Spleen (tissue), 11 donors: ENCODE measurements at regions not wholly inside any gene's neighbourhood (a gene's known extent, or its start where the extent isn't known, plus 50 kb on each side); places are given as distances from the start of the nearest gene placed in this dataset.

Experiments
- DNase-seq: peaks from one replicate; pipeline ENCODE4 v3.0.0-alpha.2; 2020
- H3K27ac ChIP-seq, 8 donors: fragments of 200-600 bp; sonication (generic) in 7 of 8; 1 replicate in 4 of 8; 2 replicates in 4 of 8; pipeline versions ENCODE4 v1.5.0 to v1.8.0; 2016 to 2021; ENCODE audit warnings: inconsistent platforms in 4 of 8, mild to moderate bottlenecking in 4 of 8, moderate library complexity in 1 of 8
- H3K27me3 ChIP-seq, 7 donors: fragments of 200-600 bp; sonication (generic) in 6 of 7; replicated peaks in 1 of 7; 1 replicate in 4 of 7; 2 replicates in 3 of 7; pipeline versions ENCODE4 v1.5.0 to v1.8.0; 2016 to 2021; ENCODE audit warnings: inconsistent platforms in 3 of 7, mild to moderate bottlenecking in 1 of 7
- H3K36me3 ChIP-seq, 6 donors: fragments of 200-600 bp; sonication (generic) in 5 of 6; 1 replicate in 4 of 6; 2 replicates in 2 of 6; pipeline versions ENCODE4 v1.5.0 to v1.8.0; 2016 to 2021; ENCODE audit warnings: inconsistent platforms in 2 of 6
- H3K4me1 ChIP-seq, 6 donors: fragments of 200-600 bp; sonication (generic) in 5 of 6; 1 replicate in 3 of 6; 2 replicates in 3 of 6; pipeline versions ENCODE4 v1.5.0 to v1.8.0; 2016 to 2021; ENCODE audit warnings: inconsistent platforms in 3 of 6
- H3K4me3 ChIP-seq, 8 donors: fragments of 200-600 bp; sonication (generic) in 7 of 8; 1 replicate in 4 of 8; 2 replicates in 4 of 8; pipeline versions ENCODE4 v1.5.0 to v1.8.0; 2016 to 2021; ENCODE audit warnings: inconsistent platforms in 4 of 8, mild to moderate bottlenecking in 4 of 8, moderate library complexity in 2 of 8
- H3K9me3 ChIP-seq, 8 donors: fragments of 200-600 bp; sonication (generic) in 7 of 8; 1 replicate in 4 of 8; 2 replicates in 4 of 8; pipeline versions ENCODE4 v1.5.0 to v1.8.0; 2016 to 2021; ENCODE audit warnings: inconsistent platforms in 4 of 8
- CTCF ChIP-seq, 11 experiments: fragments of 200-600 bp in 7 of 11; fragments of 450-650 bp in 4 of 11; sonication (generic) in 4 of 11; IDR thresholded peaks in 8 of 11; conservative IDR thresholded peaks in 3 of 11; 1 replicate in 7 of 11; 2 replicates in 4 of 11; pipeline versions ENCODE4 v1.4.0 to v1.8.0; 2016 to 2021; ENCODE audit warnings: antibody characterized with exemption in 11 of 11, inconsistent platforms in 4 of 11, mild to moderate bottlenecking in 1 of 11
- POLR2A ChIP-seq, 3 donors: fragments of 450-650 bp; IDR thresholded peaks; one replicate each; pipeline ENCODE4 v1.5.1; 2017; ENCODE audit warnings: antibody characterized with exemption in 3 of 3, mild to moderate bottlenecking in 1 of 3
- POLR2AphosphoS5 ChIP-seq, 3 donors: sonication (generic); formaldehyde crosslinking; IDR thresholded peaks; one replicate each; pipeline ENCODE4 v1.5.1; 2017; ENCODE audit warnings: antibody characterized with exemption in 3 of 3
- WGBS, 5 donors: extraction: QIAGEN DNeasy Blood & Tissue Kit in 3 of 5; methylation state at CpG; one replicate each; pipeline versions ENCODE4 v1.1.5 to v1.1.7; 2013 to 2018; 5-methylcytosine and 5-hydroxymethylcytosine counted together
- intact Hi-C: fragments of 100-400 bp; cut with DNase I; formaldehyde crosslinking; loops from one replicate; pipeline ENCODE4 v1.15.0; 2023; ENCODE audit warnings: low total_unique reads
- donor health status: healthy with polysubstance abuse.
- donor health status: DM: no; HTN: no; CAD: no; lungs with moderate emphysema.
- donor health status: DM: no; HTN: no; CAD: no.
- donor health status: Bipolar disorder and iron deficiency.
- donor health status: healthy.
- donor health status: DM: no; HTN: no; CAD: no.
- donor health status: DM: yes; HTN: yes; CAD: no.

DNA sequence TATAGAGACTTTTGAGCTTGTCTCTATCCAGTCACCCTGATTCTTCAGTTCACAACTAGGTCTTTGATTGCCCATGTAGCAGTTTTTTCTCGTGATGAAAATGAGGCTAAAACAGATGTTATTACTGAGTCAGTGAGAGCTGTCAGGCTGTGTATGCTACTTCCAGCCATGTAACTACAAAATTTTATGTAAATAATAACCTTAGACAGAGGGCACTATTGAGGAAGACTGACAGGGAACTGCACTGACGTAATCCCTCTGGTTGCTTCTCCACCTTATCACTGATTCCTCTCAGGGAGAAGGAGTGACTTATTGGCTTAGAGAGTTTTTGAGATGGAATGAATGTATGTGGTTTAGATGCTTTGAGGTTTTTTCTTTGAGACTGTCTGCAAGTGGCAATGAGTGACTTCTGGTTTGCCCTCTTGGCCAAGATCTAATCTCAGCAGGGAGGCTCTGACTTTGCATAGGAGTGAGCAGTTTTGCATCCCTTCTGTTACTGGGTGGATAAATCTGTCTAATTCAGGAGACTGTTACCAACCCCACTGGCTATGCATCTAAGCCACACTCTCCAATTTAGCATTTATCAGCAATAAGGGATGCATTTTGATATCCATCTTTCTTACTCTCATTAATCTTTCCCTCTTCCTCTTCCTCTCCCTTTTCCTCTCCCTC is 555.2 kb upstream of the FANCL start:
- intact Hi-C loops: no loop called here
- H3K36me3 ChIP-seq: no peaks in the 10 kb centered on the region
- H3K27me3 ChIP-seq: peaks cover 0 to 4% (median 0%) of the 10 kb centered on the region in 7 donors
- no peak for DNase-seq
- H3K4me1 ChIP-seq: no peaks in the 10 kb centered on the region
- no peak overlapping the region for H3K27ac ChIP-seq
- H3K4me3 ChIP-seq: no peak overlapping the region
- no peaks in the 10 kb centered on the region for H3K9me3 ChIP-seq
- 53 to 76% (median 65%) methylated on average over 2 of the region's 2 CpGs for WGBS, 5 donors
- no peak for TF ChIP-seq POLR2A (IDR thresholded peaks at IDR 0.05)
- no peak for TF ChIP-seq POLR2AphosphoS5 (IDR thresholded peaks at IDR 0.05)
- TF ChIP-seq CTCF (IDR thresholded peaks at IDR 0.05 in 8 of 11, conservative IDR thresholded peaks at IDR 0.05 in 3 of 11): no peak

DNA sequence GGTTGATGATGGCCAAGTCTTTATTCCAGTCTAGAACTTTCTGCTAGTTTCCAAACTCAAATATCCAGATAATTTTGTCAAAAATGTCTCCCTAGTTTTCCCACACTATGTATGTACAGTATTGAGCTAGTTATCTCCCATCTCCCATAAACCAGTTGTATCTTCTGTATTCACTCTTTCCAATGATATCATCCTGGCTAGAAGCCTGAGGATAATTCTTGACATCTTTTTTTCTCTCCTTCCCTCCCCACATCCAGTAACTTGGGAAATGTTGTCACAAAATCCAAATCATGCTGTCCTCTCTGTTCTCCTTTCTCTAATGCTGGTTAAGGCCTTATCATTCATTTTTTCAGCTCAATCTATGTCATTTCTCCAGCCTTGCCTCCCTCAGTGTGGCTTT is 553.8 kb upstream of the FANCL start:
- Histone ChIP-seq H3K4me3 (no peak overlapping the region), H3K9me3 (no peaks in the 10 kb centered on the region), H3K36me3 (no peaks in the 10 kb centered on the region), H3K27ac (no peak overlapping the region), H3K4me1 (no peaks in the 10 kb centered on the region), H3K27me3 (peaks cover 0 to 4% (median 0%) of the 10 kb centered on the region in 7 donors)
- intact Hi-C loops: no loop called here
- no peak for DNase-seq
- TF ChIP-seq POLR2A (IDR thresholded peaks at IDR 0.05): no peak
- TF ChIP-seq CTCF (IDR thresholded peaks at IDR 0.05 in 8 of 11, conservative IDR thresholded peaks at IDR 0.05 in 3 of 11): no peak
- TF ChIP-seq POLR2AphosphoS5 (IDR thresholded peaks at IDR 0.05): no peak

DNA sequence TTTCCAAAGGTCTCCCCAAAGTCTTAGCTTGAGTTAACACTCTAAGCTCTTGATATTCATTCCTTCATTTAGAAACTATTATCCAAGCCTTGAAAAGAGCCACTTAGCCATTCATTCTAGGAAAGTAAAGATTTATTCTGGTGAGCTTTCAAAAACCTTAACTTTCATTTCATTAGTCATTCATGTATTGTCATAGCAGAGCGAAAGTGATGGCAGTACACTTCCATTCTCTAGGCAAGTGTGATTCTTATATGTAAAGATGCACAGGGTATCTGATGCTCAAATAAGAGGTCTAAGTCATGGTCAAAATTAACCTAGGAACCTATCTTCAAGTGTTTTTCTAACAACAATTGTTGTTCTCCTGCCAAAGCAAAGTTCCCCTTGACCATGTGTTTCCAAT is 553.0 kb upstream of the FANCL start:
- TF ChIP-seq CTCF (IDR thresholded peaks at IDR 0.05 in 8 of 11, conservative IDR thresholded peaks at IDR 0.05 in 3 of 11) (no peak), POLR2A (IDR thresholded peaks at IDR 0.05) (no peak), POLR2AphosphoS5 (IDR thresholded peaks at IDR 0.05) (no peak)
- DNase-seq: no peak
- intact Hi-C loops: no loop called here
- Histone ChIP-seq H3K9me3 (no peaks in the 10 kb centered on the region), H3K4me1 (no peaks in the 10 kb centered on the region), H3K27me3 (peaks cover 0 to 4% (median 0%) of the 10 kb centered on the region in 7 donors), H3K27ac (no peak overlapping the region), H3K36me3 (no peaks in the 10 kb centered on the region), H3K4me3 (no peak overlapping the region)
- WGBS, 5 donors: 80 to 93% (median 83%) methylated on average over 1 of the region's 1 CpG

GRCh38 chr2:58788402-58788801 is 547.3 kb upstream of the FANCL start:
- TF ChIP-seq CTCF (IDR thresholded peaks at IDR 0.05 in 8 of 11, conservative IDR thresholded peaks at IDR 0.05 in 3 of 11) (no peak), POLR2AphosphoS5 (IDR thresholded peaks at IDR 0.05) (no peak), POLR2A (IDR thresholded peaks at IDR 0.05) (no peak)
- Histone ChIP-seq H3K27ac (no peak overlapping the region), H3K36me3 (no peaks in the 10 kb centered on the region), H3K27me3 (no peaks in the 10 kb centered on the region), H3K4me3 (no peak overlapping the region), H3K4me1 (no peaks in the 10 kb centered on the region), H3K9me3 (no peaks in the 10 kb centered on the region)
- 62 to 82% (median 74%) methylated on average over 1 of the region's 1 CpG for WGBS, 5 donors
- DNase-seq: no peak
- intact Hi-C loops: no loop called here
